Activated naive CD4-positive, alpha-beta T cell treated with anti-CD3 and anti-CD28 coated beads, Interleukin-2, amount 50 U/mL, for 24 hours (primary cell): ENCODE measurements at regions not wholly inside any gene's neighbourhood (a gene's known extent, or its start where the extent isn't known, plus 50 kb on each side); places are given as distances from the start of the nearest gene placed in this dataset.

ENCODE experiments used
- H3K27ac Mint-ChIP-seq: one replicate; pipeline ENCODE4 v1.8.0; 2021; ENCODE audit warnings: mild to moderate bottlenecking, mixed read lengths
- H3K27me3 Mint-ChIP-seq: one replicate; pipeline ENCODE4 v1.8.0; 2021; ENCODE audit warnings: mixed read lengths
- H3K36me3 Mint-ChIP-seq: one replicate; pipeline ENCODE4 v1.8.0; 2021; ENCODE audit warnings: mixed read lengths
- H3K4me1 Mint-ChIP-seq: one replicate; pipeline ENCODE4 v1.8.0; 2021; ENCODE audit warnings: mixed read lengths
- H3K4me3 Mint-ChIP-seq: one replicate; pipeline ENCODE4 v1.8.0; 2021; ENCODE audit warnings: mild to moderate bottlenecking, mixed read lengths
- H3K9me3 Mint-ChIP-seq: one replicate; pipeline ENCODE4 v1.8.0; 2021; ENCODE audit warnings: mixed read lengths

GRCh38 chr13:44317752-44318151 lies 55.9 kb upstream of the SERP2 start:
- H3K27me3 Mint-ChIP-seq: peaks cover 9% of the 10 kb centered on the region
- H3K36me3 Mint-ChIP-seq: peaks cover 3% of the 10 kb centered on the region
- H3K4me3 Mint-ChIP-seq: no peak overlapping the region
- peaks cover 8% of the 10 kb centered on the region for H3K4me1 Mint-ChIP-seq
- peaks cover 5% of the 10 kb centered on the region for H3K9me3 Mint-ChIP-seq
- no peak overlapping the region for H3K27ac Mint-ChIP-seq

- Mint-ChIP-seq H3K9me3 (peaks cover 4% of the 10 kb centered on the region), H3K36me3 (peaks cover 2% of the 10 kb centered on the region), H3K27ac (no peak overlapping the region), H3K4me3 (no peak overlapping the region), H3K4me1 (peaks cover 6% of the 10 kb centered on the region), H3K27me3 (peaks cover 9% of the 10 kb centered on the region)
These were observed 55.5 kb upstream of the SERP2 start for GRCh38 chr13:44318161-44318560.

GRCh38 chr13:44320611-44321010 lies 53.0 kb upstream of the SERP2 start:
- Mint-ChIP-seq H3K9me3 (no peaks in the 10 kb centered on the region), H3K36me3 (no peaks in the 10 kb centered on the region), H3K27ac (no peak overlapping the region), H3K4me3 (no peak overlapping the region), H3K27me3 (peaks cover 5% of the 10 kb centered on the region), H3K4me1 (no peaks in the 10 kb centered on the region)

GRCh38 chr13:44321961-44322360 lies 51.7 kb upstream of the SERP2 start:
- H3K36me3 Mint-ChIP-seq: no peaks in the 10 kb centered on the region
- no peak overlapping the region for H3K4me3 Mint-ChIP-seq
- H3K9me3 Mint-ChIP-seq: no peaks in the 10 kb centered on the region
- H3K4me1 Mint-ChIP-seq: no peaks in the 10 kb centered on the region
- peaks cover 5% of the 10 kb centered on the region for H3K27me3 Mint-ChIP-seq
- H3K27ac Mint-ChIP-seq: no peak overlapping the region

- Mint-ChIP-seq H3K4me1 (no peaks in the 10 kb centered on the region), H3K27ac (no peak overlapping the region), H3K36me3 (no peaks in the 10 kb centered on the region), H3K9me3 (no peaks in the 10 kb centered on the region), H3K4me3 (no peak overlapping the region), H3K27me3 (peaks cover 1% of the 10 kb centered on the region)
These were observed 50.7 kb upstream of the SERP2 start for GRCh38 chr13:44322928-44323327.

GRCh38 chr13:44323754-44324153 lies 49.9 kb upstream of the SERP2 start:
- H3K4me3 Mint-ChIP-seq: no peak overlapping the region
- H3K27me3 Mint-ChIP-seq: peaks cover 1% of the 10 kb centered on the region
- H3K36me3 Mint-ChIP-seq: no peaks in the 10 kb centered on the region
- no peaks in the 10 kb centered on the region for H3K4me1 Mint-ChIP-seq
- H3K27ac Mint-ChIP-seq: no peak overlapping the region
- no peaks in the 10 kb centered on the region for H3K9me3 Mint-ChIP-seq
